IMR-90 (cell line): ENCODE measurements at regions not wholly inside any gene's neighbourhood (a gene's known extent, or its start where the extent isn't known, plus 50 kb on each side); places are given as distances from the start of the nearest gene placed in this dataset.
A peak's percentile ranks its signal among the peaks of the same experiment; 100 is the strongest.

Experiments used
- ATAC-seq: fragments of 200-7000 bp; cut with Tn5 transposase; 2 replicates; pipeline ENCODE4 v1.9.1; 2020; ENCODE audit warnings: low read depth, mild to moderate bottlenecking, moderate library complexity
- BruUV-seq: library from RNA; stranded (reverse); fragments of 400-500 nt; replicated peaks from 2 replicates; lab custom pipeline; 2021; lab: Mats Ljungman, UMichigan
- CTCF ChIA-PET: fragments of 300-600 bp; formaldehyde crosslinking; extraction: SDS; loops from one replicate; lab custom pipeline; 2021; ENCODE audit warnings: antibody characterized with exemption; lab: Yijun Ruan, JAX
- POLR2A ChIA-PET: fragments of 300-600 bp; sonication (Branson Sonifier 250); formaldehyde crosslinking; loops from one replicate; lab custom pipeline; 2022; ENCODE audit warnings: antibody characterized with exemption; ENCODE audit not compliant: unreplicated experiment; lab: Charles Lee
- DNase-seq: peaks from one replicate; pipeline ENCODE4 v3.0.0; 2013
- H2AFZ ChIP-seq: replicated peaks from 2 replicates; pipeline ENCODE3; 2013; ENCODE audit warnings: low read length, mild to moderate bottlenecking; ENCODE audit not compliant: poor library complexity
- H2AK5ac ChIP-seq: 2 replicates; pipeline ENCODE4 v1.6.1; 2013; ENCODE audit warnings: low read depth, low read length, inconsistent platforms
- H2AK9ac ChIP-seq: replicated peaks from 2 replicates; pipeline ENCODE3; 2013; ENCODE audit warnings: mild to moderate bottlenecking, low read depth, low read length, moderate library complexity; ENCODE audit not compliant: poor library complexity
- H2BK120ac ChIP-seq: 2 replicates; pipeline ENCODE4 v1.6.1; 2013; ENCODE audit warnings: low read depth, low read length, inconsistent platforms
- H2BK15ac ChIP-seq: 3 replicates; pipeline ENCODE4 v1.6.1; 2013; ENCODE audit warnings: low read depth, low read length, inconsistent platforms
- H2BK20ac ChIP-seq: 2 replicates; pipeline ENCODE4 v1.6.1; 2013; ENCODE audit warnings: low read depth, mild to moderate bottlenecking, inconsistent platforms, low read length, moderate library complexity
- H2BK5ac ChIP-seq: 2 replicates; pipeline ENCODE4 v1.6.1; 2013; ENCODE audit warnings: mild to moderate bottlenecking, low read depth, low read length, inconsistent platforms; ENCODE audit not compliant: poor library complexity, severe bottlenecking
- H3K14ac ChIP-seq: replicated peaks from 2 replicates; pipeline ENCODE4 v1.6.1; 2013; ENCODE audit warnings: low read depth, low read length, inconsistent platforms
- H3K18ac ChIP-seq: 2 replicates; pipeline ENCODE4 v1.6.1; 2013; ENCODE audit warnings: low read depth, low read length, control low read depth
- H3K23ac ChIP-seq: 2 replicates; pipeline ENCODE4 v1.6.1; 2013; ENCODE audit warnings: low read depth, low read length, inconsistent platforms
- H3K27ac ChIP-seq: 2 replicates; pipeline ENCODE4 v1.5.1; 2013; ENCODE audit warnings: mild to moderate bottlenecking, control low read depth, low read length; ENCODE audit not compliant: insufficient read depth
- H3K27me3 ChIP-seq: 2 replicates; pipeline ENCODE4 v1.6.1; 2013; ENCODE audit warnings: low read length; ENCODE audit not compliant: control insufficient read depth, insufficient read depth
- H3K36me3 ChIP-seq: 2 replicates; pipeline ENCODE4 v1.6.1; 2013; ENCODE audit warnings: low read length, mixed read lengths; ENCODE audit not compliant: control insufficient read depth, insufficient read depth
- H3K4ac ChIP-seq: 2 replicates; pipeline ENCODE4 v1.6.1; 2013; ENCODE audit warnings: low read depth, low read length, inconsistent platforms
- H3K4me1 ChIP-seq: 2 replicates; pipeline ENCODE4 v1.6.1; 2013; ENCODE audit warnings: low read length, mixed read lengths; ENCODE audit not compliant: control insufficient read depth, insufficient read depth
- H3K4me2 ChIP-seq: 2 replicates; pipeline ENCODE4 v1.6.1; 2013; ENCODE audit warnings: low read depth, mild to moderate bottlenecking, control low read depth, low read length, moderate library complexity
- H3K4me3 ChIP-seq: 2 replicates; pipeline ENCODE4 v1.5.1; 2013; ENCODE audit warnings: low read depth, mild to moderate bottlenecking, control low read depth, low read length, moderate library complexity; ENCODE audit not compliant: insufficient read depth
- H3K56ac ChIP-seq: 2 replicates; pipeline ENCODE4 v1.6.1; 2013; ENCODE audit warnings: low read length, inconsistent platforms; ENCODE audit not compliant: insufficient read depth; ENCODE audit errors: extremely low read depth
- H3K79me1 ChIP-seq, 2 experiments: 2 replicates each; pipeline ENCODE4 v1.6.1; 2013; ENCODE audit warnings: low read length in 2 of 2, inconsistent platforms in 1 of 2, low read depth in 1 of 2
- H3K9ac ChIP-seq: 2 replicates; pipeline ENCODE4 v1.6.1; 2013; ENCODE audit warnings: low read depth, low read length, control low read depth
- H3K9me1 ChIP-seq: 2 replicates; pipeline ENCODE4 v1.6.1; 2013; ENCODE audit warnings: low read length, inconsistent platforms; ENCODE audit not compliant: insufficient read depth
- H3K9me3 ChIP-seq: 2 replicates; pipeline ENCODE4 v1.6.1; 2013; ENCODE audit warnings: low read length; ENCODE audit not compliant: control insufficient read depth, insufficient read depth
- H4K20me1 ChIP-seq: 2 replicates; pipeline ENCODE4 v1.6.1; 2013; ENCODE audit warnings: low read length, inconsistent platforms; ENCODE audit not compliant: insufficient read depth
- H4K5ac ChIP-seq: 2 replicates; pipeline ENCODE4 v1.6.1; 2013; ENCODE audit warnings: mild to moderate bottlenecking, low read depth, low read length, control low read depth
- H4K8ac ChIP-seq, 2 experiments: 2 replicates each; pipeline ENCODE4 v1.6.1; 2013; ENCODE audit warnings: low read depth in 2 of 2, low read length in 2 of 2, control low read depth in 1 of 2, inconsistent platforms in 1 of 2
- H4K91ac ChIP-seq: 2 replicates; pipeline ENCODE4 v1.6.1; 2013; ENCODE audit warnings: low read depth, low read length, inconsistent platforms; ENCODE audit not compliant: insufficient read depth
- CEBPB ChIP-seq: IDR thresholded peaks from 2 replicates; pipeline ENCODE4 v1.6.1; 2012; ENCODE audit warnings: low read depth, low read length, improper control_type of control experiment
- MAZ ChIP-seq: IDR thresholded peaks from 2 replicates; pipeline ENCODE4 v1.6.1; 2012; ENCODE audit warnings: low read depth, mild to moderate bottlenecking, low read length, improper control_type of control experiment, moderate library complexity, borderline replicate concordance
- MXI1 ChIP-seq: IDR thresholded peaks from 2 replicates; pipeline ENCODE4 v1.6.1; 2012; ENCODE audit warnings: low read depth, mild to moderate bottlenecking, low read length, moderate library complexity, borderline replicate concordance
- RAD21 ChIP-seq: IDR thresholded peaks from 2 replicates; pipeline ENCODE4 v1.6.1; 2012; ENCODE audit warnings: low read length, improper control_type of control experiment
- WGBS, 2 experiments: methylation state at CpG; one replicate each; pipeline versions ENCODE4 v1.1.5 to v1.1.7; 2013; ENCODE audit warnings: missing lambda C conversion rate in 2 of 2; ENCODE audit not compliant: insufficient read length in 1 of 2; ENCODE audit errors: extremely low coverage in 2 of 2; 5-methylcytosine and 5-hydroxymethylcytosine counted together
- dilution Hi-C: fragments of 300-500 bp; cut with HindIII; formaldehyde crosslinking; loops from one replicate; pipeline ENCODE4 v1.14.3; 2018; ENCODE audit warnings: low sequenced_read_pairs; ENCODE audit not compliant: unreplicated experiment
- in situ Hi-C: fragments of 300-500 bp; cut with MboI; formaldehyde crosslinking; loops from 3 replicates; pipeline ENCODE4 v1.14.3; 2019; ENCODE audit warnings: low sequenced_read_pairs, inconsistent platforms, mixed read lengths
- intact Hi-C: fragments of 100-400 bp; cut with micrococcal nuclease; formaldehyde crosslinking; loops from 2 replicates; pipeline ENCODE4 v1.10.0; 2022

GRCh38 chr4:24057915-24058559 is 168.2 kb upstream of the PPARGC1A start:
- intact Hi-C loops (no loop called here), in situ Hi-C loops (no loop called here), dilution Hi-C loops (no loop called here)
- no peak overlapping the region for H4K8ac ChIP-seq
- no peak overlapping the region for H3K4ac ChIP-seq
- H4K91ac ChIP-seq: no peak overlapping the region
- ChIA-PET POLR2A (no interaction called here), CTCF (no interaction called here)
- no peak overlapping the region for H3K14ac ChIP-seq
- peaks cover 2% of the 10 kb centered on the region for H3K4me1 ChIP-seq
- H3K56ac ChIP-seq: no peak overlapping the region
- no peak overlapping the region for H3K27ac ChIP-seq
- TF ChIP-seq MAZ (no peak), RAD21 (no peak), CEBPB (no peak), MXI1 (no peak)
- no TSS peak for BruUV-seq
- ATAC-seq (no peak), DNase-seq (no peak)
- no peak overlapping the region for H2BK120ac ChIP-seq
- no peak overlapping the region for H3K4me2 ChIP-seq
- no peaks in the 10 kb centered on the region for H3K36me3 ChIP-seq
- H3K23ac ChIP-seq: no peak overlapping the region
- 100% methylated on average over 2 of the region's 10 CpGs; no CpG with 5 or more reads in 1 of the 2 experiments for WGBS, 2 experiments
- no peak overlapping the region for H2BK20ac ChIP-seq
- H2BK5ac ChIP-seq: no peak overlapping the region
- H3K9me3 ChIP-seq: no peaks in the 10 kb centered on the region
- no peak overlapping the region for H4K5ac ChIP-seq
- H2AFZ ChIP-seq: peak overlapping the region; percentile 9
- H3K4me3 ChIP-seq: no peak overlapping the region
- no peaks in the 10 kb centered on the region for H3K79me1 ChIP-seq
- no peak overlapping the region for H2AK5ac ChIP-seq
- H2BK15ac ChIP-seq: no peak overlapping the region
- no peak overlapping the region for H3K9ac ChIP-seq
- H3K18ac ChIP-seq: no peak overlapping the region
- H3K9me1 ChIP-seq: no peaks in the 10 kb centered on the region
- H2AK9ac ChIP-seq: no peak overlapping the region
- H3K27me3 ChIP-seq: no peaks in the 10 kb centered on the region
- no peaks in the 10 kb centered on the region for H4K20me1 ChIP-seq
